SK-N-SH (cell line): ENCODE measurements at regions not wholly inside any gene's neighbourhood (a gene's known extent, or its start where the extent isn't known, plus 50 kb on each side); places are given as distances from the start of the nearest gene placed in this dataset.

ENCODE experiments used
- CTCF ChIA-PET: fragments of 300-600, 350-600 bp; formaldehyde crosslinking; extraction: SDS; loops from one replicate; lab custom pipeline; 2021; lab: Yijun Ruan, JAX
- POLR2A ChIA-PET: fragments of 350-600 bp; sonication (Branson Sonifier 250); formaldehyde crosslinking; extraction: SDS; loops from one replicate; lab custom pipeline; 2020; ENCODE audit warnings: antibody characterized with exemption, inconsistent platforms; lab: Yijun Ruan, JAX
- DNase-seq: peaks from one replicate; pipeline ENCODE4 v3.0.0; 2012
- H2AFZ ChIP-seq: fragments of 200-600 bp; sonication (generic); 2 replicates; pipeline ENCODE4 v1.8.1; 2016; ENCODE audit warnings: antibody characterized with exemption, mild to moderate bottlenecking, low read depth
- H3F3A ChIP-seq: fragments of 200-600 bp; sonication (generic); replicated peaks from 2 replicates; pipeline ENCODE3; 2016; ENCODE audit warnings: antibody characterized with exemption, mild to moderate bottlenecking; ENCODE audit not compliant: insufficient read depth
- H3K27ac ChIP-seq, 2 experiments: fragments of 200-500 bp in 1 of 2; fragments of 200-600 bp in 1 of 2; sonication (Bioruptor generic) in 1 of 2; sonication (generic), shearing (Covaris generic) in 1 of 2; 2 replicates each; pipeline versions ENCODE4 v1.5.1 to v1.6.1; 2014 to 2016; ENCODE audit warnings: low read depth in 2 of 2, inconsistent platforms in 1 of 2, low read length in 1 of 2, mild to moderate bottlenecking in 1 of 2, mixed read lengths in 1 of 2
- H3K27me3 ChIP-seq: fragments of 200-600 bp; sonication (generic), shearing (Covaris generic); 2 replicates; pipeline ENCODE4 v1.6.1; 2016; ENCODE audit warnings: mixed run types; ENCODE audit not compliant: insufficient read depth
- H3K36me3 ChIP-seq, 2 experiments: fragments of 200-500 bp in 1 of 2; fragments of 200-600 bp in 1 of 2; sonication (Bioruptor generic) in 1 of 2; sonication (generic) in 1 of 2; replicated peaks in 1 of 2; 2 replicates each; pipeline versions ENCODE3 to v1.5.1; 2014 to 2016; ENCODE audit warnings: low read length in 1 of 2, mild to moderate bottlenecking in 1 of 2; ENCODE audit not compliant: insufficient read depth in 2 of 2, control insufficient read depth in 1 of 2
- H3K4me1 ChIP-seq, 2 experiments: fragments of 200-500 bp in 1 of 2; fragments of 200-600 bp in 1 of 2; sonication (Bioruptor generic) in 1 of 2; sonication (generic), shearing (Covaris generic) in 1 of 2; 2 replicates each; pipeline versions ENCODE4 v1.5.1 to v1.6.1; 2014 to 2016; ENCODE audit warnings: low read depth in 1 of 2, low read length in 1 of 2, mixed run types in 1 of 2; ENCODE audit not compliant: insufficient read depth in 2 of 2, control insufficient read depth in 1 of 2
- H3K4me2 ChIP-seq: fragments of 200-600 bp; sonication (generic), shearing (Covaris generic); 2 replicates; pipeline ENCODE4 v1.6.1; 2017; ENCODE audit warnings: mixed run types
- H3K4me3 ChIP-seq, 2 experiments: fragments of 200-500 bp in 1 of 2; fragments of 200-600 bp in 1 of 2; sonication (Bioruptor generic) in 1 of 2; sonication (generic), shearing (Covaris generic) in 1 of 2; 2 replicates each; pipeline versions ENCODE4 v1.5.1 to v1.8.1; 2014 to 2016; ENCODE audit warnings: low read depth in 2 of 2, inconsistent platforms in 1 of 2, low read length in 1 of 2, mild to moderate bottlenecking in 1 of 2, mixed read lengths in 1 of 2, moderate library complexity in 1 of 2
- H3K79me2 ChIP-seq: fragments of 200-600 bp; sonication (generic); 2 replicates; pipeline ENCODE4 v1.8.1; 2017; ENCODE audit warnings: mild to moderate bottlenecking; ENCODE audit not compliant: insufficient read depth
- H3K9ac ChIP-seq: fragments of 200-600 bp; sonication (generic); 2 replicates; pipeline ENCODE4 v1.6.1; 2017; ENCODE audit warnings: mixed run types
- H3K9me2 ChIP-seq: fragments of 200-600 bp; sonication (generic); 2 replicates; pipeline ENCODE4 v1.6.1; 2017; ENCODE audit warnings: mixed run types
- H3K9me3 ChIP-seq: fragments of 200-600 bp; sonication (generic); 2 replicates; pipeline ENCODE4 v1.6.1; 2017; ENCODE audit warnings: mixed run types, mild to moderate bottlenecking, moderate library complexity
- H4K20me1 ChIP-seq: fragments of 200-600 bp; sonication (generic); 2 replicates; pipeline ENCODE4 v1.6.1; 2017; ENCODE audit warnings: mild to moderate bottlenecking, mixed run types; ENCODE audit not compliant: insufficient read depth
- CHD2 ChIP-seq: fragments of 150-350 bp; IDR thresholded peaks from 2 replicates; pipeline ENCODE4 v1.6.1; 2018; ENCODE audit warnings: low read length; ENCODE audit not compliant: partially characterized antibody
- CTCF ChIP-seq: fragments of 200-600 bp; sonication (generic); IDR thresholded peaks from 2 replicates; pipeline ENCODE4 v1.6.1; 2017; ENCODE audit warnings: antibody characterized with exemption, mild to moderate bottlenecking, moderate library complexity
- FOSL2 ChIP-seq: IDR thresholded peaks from 2 replicates; pipeline ENCODE4 v1.4.0; 2012; ENCODE audit warnings: low read depth, mild to moderate bottlenecking, moderate library complexity, borderline replicate concordance
- GABPA ChIP-seq: IDR thresholded peaks from 2 replicates; pipeline ENCODE4 v1.4.0; 2012; ENCODE audit warnings: low read depth, mild to moderate bottlenecking
- IRF3 ChIP-seq: fragments of 150-350 bp; IDR thresholded peaks from 2 replicates; pipeline ENCODE4 v1.6.1; 2016; ENCODE audit warnings: mild to moderate bottlenecking, low read depth, low read length
- NFIC ChIP-seq: IDR thresholded peaks from 2 replicates; pipeline ENCODE4 v1.4.0; 2012; ENCODE audit warnings: borderline replicate concordance
- PBX3 ChIP-seq: IDR thresholded peaks from 2 replicates; pipeline ENCODE4; 2012
- REST ChIP-seq: IDR thresholded peaks from 2 replicates; pipeline ENCODE4 v1.6.1; 2012; ENCODE audit warnings: mild to moderate bottlenecking, low read depth, low read length, moderate library complexity
- RFX5 ChIP-seq: IDR thresholded peaks from 2 replicates; pipeline ENCODE4 v1.6.1; 2012; ENCODE audit warnings: mild to moderate bottlenecking, improper control_type of control experiment, low read length
- SMC3 ChIP-seq: IDR thresholded peaks from 2 replicates; pipeline ENCODE4 v1.6.1; 2012; ENCODE audit warnings: low read depth, low read length, improper control_type of control experiment
- TCF12 ChIP-seq: IDR thresholded peaks from 2 replicates; pipeline ENCODE4 v1.4.0; 2012
- TEAD4 ChIP-seq: IDR thresholded peaks from 2 replicates; pipeline ENCODE4 v1.4.0; 2012; ENCODE audit warnings: mild to moderate bottlenecking, borderline replicate concordance; ENCODE audit not compliant: insufficient read depth
- USF1 ChIP-seq: IDR thresholded peaks from 2 replicates; pipeline ENCODE4 v1.4.0; 2012; ENCODE audit warnings: low read depth, borderline replicate concordance
- YY1 ChIP-seq: IDR thresholded peaks from 2 replicates; pipeline ENCODE4 v1.4.0; 2012; ENCODE audit warnings: low read depth, mild to moderate bottlenecking
- WGBS: methylation state at CpG from one replicate; pipeline ENCODE4 v1.1.6; 2017; ENCODE audit warnings: low lambda C conversion rate; 5-methylcytosine and 5-hydroxymethylcytosine counted together

GRCh38 chr6:134632024-134632423, 314.1 kb upstream of the SGK1 start:
- 93% methylated on average over 4 of the region's 4 CpGs for WGBS
- POLR2A ChIA-PET: no interaction called here

GRCh38 chr6:134631398-134631924, 313.5 kb upstream of the SGK1 start:
- no peak for DNase-seq
- no peak overlapping the region for H3K4me3 ChIP-seq
- CTCF ChIA-PET: interaction anchor here (1.8 kb wide), 1 partner anchor 9 kb away, joined by 6 read pairs; no protein-coding TSS in a partner anchor
- peaks cover 2% of the 10 kb centered on the region in 2 experiments; a peak in 2 of 4 replicates for H3K4me1 ChIP-seq
- POLR2A ChIA-PET: no interaction called here
- no peaks in the 10 kb centered on the region for H3K27me3 ChIP-seq
- no peaks in the 10 kb centered on the region for H3K79me2 ChIP-seq
- H3K27ac ChIP-seq: no peak overlapping the region
- no peak overlapping the region for H2AFZ ChIP-seq
- H3K36me3 ChIP-seq: no peaks in the 10 kb centered on the region
- H3K9me2 ChIP-seq: no peaks in the 10 kb centered on the region
- H3K9ac ChIP-seq: no peak overlapping the region
- no peaks in the 10 kb centered on the region for H3F3A ChIP-seq
- H3K4me2 ChIP-seq: no peak overlapping the region
- 72% methylated on average over 1 of the region's 1 CpG for WGBS
- H4K20me1 ChIP-seq: no peaks in the 10 kb centered on the region
- H3K9me3 ChIP-seq: no peaks in the 10 kb centered on the region
- TF ChIP-seq USF1 (no peak), PBX3 (no peak), RFX5 (no peak), GABPA (no peak), REST (no peak), IRF3 (no peak), FOSL2 (no peak), NFIC (no peak), SMC3 (no peak), CHD2 (no peak)

More at GRCh38 chr6:134632024-134632423, 314.1 kb upstream of the SGK1 start:
- H4K20me1 ChIP-seq: no peaks in the 10 kb centered on the region
- H3K4me2 ChIP-seq: no peak overlapping the region
- H3K27me3 ChIP-seq: no peaks in the 10 kb centered on the region
- no peak overlapping the region for H3K9ac ChIP-seq
- no peaks in the 10 kb centered on the region for H3K79me2 ChIP-seq
- no peaks in the 10 kb centered on the region for H3K9me2 ChIP-seq
- no peak for DNase-seq
- H3K27ac ChIP-seq: no peak overlapping the region
- no peaks in the 10 kb centered on the region for H3F3A ChIP-seq
- H3K4me3 ChIP-seq: no peak overlapping the region
- H3K4me1 ChIP-seq: peaks cover 0 to 2% of the 10 kb centered on the region in 2 experiments; a peak in 1 of 4 replicates
- no peaks in the 10 kb centered on the region for H3K36me3 ChIP-seq
- TF ChIP-seq YY1: no peak
- TF ChIP-seq TCF12: no peak
- no peak for TF ChIP-seq CTCF
- no peak for TF ChIP-seq NFIC
- TF ChIP-seq TEAD4: no peak
- H3K9me3 ChIP-seq: no peaks in the 10 kb centered on the region
- no peak overlapping the region for H2AFZ ChIP-seq
- CTCF ChIA-PET: interaction anchor here (1.8 kb wide), 1 partner anchor 9 kb away, joined by 6 read pairs; no protein-coding TSS in a partner anchor
